Keratinocyte (primary cell): ENCODE measurements at regions not wholly inside any gene's neighbourhood (a gene's known extent, or its start where the extent isn't known, plus 50 kb on each side); places are given as distances from the start of the nearest gene placed in this dataset.
"Not testable (repeated sequence)": the region's sequence is repeated elsewhere in the genome, so short reads cannot be mapped to it uniquely, and the experiment has no call there.

Source experiments
- DNase-seq: peaks from one replicate; pipeline ENCODE4 v3.0.0-alpha.2; 2011; ENCODE audit warnings: low read depth, missing footprints, low spot score
- FAIRE-seq: peaks from 2 replicates; lab custom pipeline; 2011; peaks lifted over from hg19 to GRCh38; lab: Jason Lieb, UNC
- H2AFZ ChIP-seq: 2 replicates; pipeline ENCODE4 v1.6.0; 2012; ENCODE audit warnings: low read length, control low read depth, inconsistent platforms; ENCODE audit not compliant: control insufficient read depth
- H3K27ac ChIP-seq: 2 replicates; pipeline ENCODE4 v1.5.1; 2011; ENCODE audit warnings: low read length; ENCODE audit not compliant: control insufficient read depth, insufficient read depth
- H3K27me3 ChIP-seq: 3 replicates; pipeline ENCODE4 v1.6.0; 2011; ENCODE audit warnings: low read length; ENCODE audit not compliant: control insufficient read depth, insufficient read depth; ENCODE audit errors: extremely low read depth
- H3K36me3 ChIP-seq, 2 experiments: 2 replicates in 1 of 2; 3 replicates in 1 of 2; pipeline ENCODE4 v1.5.1; 2011; ENCODE audit warnings: low read length in 2 of 2, mild to moderate bottlenecking in 1 of 2; ENCODE audit not compliant: control insufficient read depth in 2 of 2, insufficient read depth in 2 of 2; ENCODE audit errors: extremely low read depth in 1 of 2
- H3K4me1 ChIP-seq: 3 replicates; pipeline ENCODE4 v1.5.1; 2011; ENCODE audit warnings: low read length; ENCODE audit not compliant: control insufficient read depth, insufficient read depth; ENCODE audit errors: extremely low read depth
- H3K4me2 ChIP-seq: 3 replicates; pipeline ENCODE4 v1.6.0; 2011; ENCODE audit warnings: low read depth, low read length; ENCODE audit not compliant: control insufficient read depth, insufficient read depth; ENCODE audit errors: extremely low read depth
- H3K4me3 ChIP-seq, 3 experiments: fragments of 200-600 bp in 1 of 3; sonication (generic) in 1 of 3; 2 replicates in 2 of 3; 3 replicates in 1 of 3; pipeline ENCODE4 v1.5.1; 2011 to 2016; ENCODE audit warnings: low read length in 3 of 3, mild to moderate bottlenecking in 3 of 3, control low read depth in 2 of 3, inconsistent platforms in 1 of 3, low read depth in 1 of 3, mixed read lengths in 1 of 3, mixed run types in 1 of 3, moderate library complexity in 1 of 3; ENCODE audit not compliant: control insufficient read depth in 2 of 3, insufficient read depth in 2 of 3; ENCODE audit errors: extremely low read depth in 1 of 3
- H3K79me2 ChIP-seq: 2 replicates; pipeline ENCODE4 v1.6.0; 2012; ENCODE audit warnings: low read length; ENCODE audit not compliant: control insufficient read depth, insufficient read depth
- H3K9ac ChIP-seq: 3 replicates; pipeline ENCODE4 v1.6.0; 2011; ENCODE audit warnings: low read length; ENCODE audit not compliant: control insufficient read depth, insufficient read depth; ENCODE audit errors: extremely low read depth
- H3K9me1 ChIP-seq: 3 replicates; pipeline ENCODE4 v1.6.0; 2011; ENCODE audit warnings: low read length; ENCODE audit not compliant: control insufficient read depth, insufficient read depth; ENCODE audit errors: extremely low read depth
- H3K9me3 ChIP-seq: 2 replicates; pipeline ENCODE4 v1.5.1; 2012; ENCODE audit warnings: low read depth, low read length; ENCODE audit not compliant: control insufficient read depth
- H4K20me1 ChIP-seq: 3 replicates; pipeline ENCODE4 v1.6.0; 2011; ENCODE audit warnings: low read length; ENCODE audit not compliant: control insufficient read depth, insufficient read depth; ENCODE audit errors: extremely low read depth
- CTCF ChIP-seq, 3 experiments: IDR thresholded peaks in 1 of 3; conservative IDR thresholded peaks in 1 of 3; optimal IDR thresholded peaks in 1 of 3; 2 replicates in 2 of 3; 3 replicates in 1 of 3; pipeline versions ENCODE3 to v1.5.1; 2011; ENCODE audit warnings: low read length in 3 of 3, mild to moderate bottlenecking in 3 of 3, moderate library complexity in 2 of 3, control low read depth in 1 of 3, inconsistent platforms in 1 of 3; ENCODE audit not compliant: insufficient read depth in 2 of 3; ENCODE audit errors: extremely low read depth in 1 of 3
- EZH2 ChIP-seq: IDR thresholded peaks from one replicate; pipeline ENCODE4 v1.6.1; 2012; ENCODE audit warnings: inconsistent platforms, mild to moderate bottlenecking, low read length, moderate library complexity
- dilution Hi-C: fragments of 300-500 bp; cut with MboI; formaldehyde crosslinking; loops from one replicate; pipeline ENCODE4 v1.7.0; 2020; ENCODE audit warnings: low sequenced_read_pairs; ENCODE audit not compliant: extremely low pct_ligation_motif_present

- Histone ChIP-seq H3K9me3 (no peaks in the 10 kb centered on the region), H3K36me3 (no peaks in the 10 kb centered on the region), H3K27me3 (no peaks in the 10 kb centered on the region), H3K4me2 (no peak overlapping the region), H4K20me1 (no peaks in the 10 kb centered on the region), H3K4me3 (no peak overlapping the region), H3K27ac (no peak overlapping the region), H3K79me2 (no peaks in the 10 kb centered on the region), H2AFZ (no peak overlapping the region), H3K9ac (no peak overlapping the region), H3K9me1 (no peaks in the 10 kb centered on the region), H3K4me1 (no peaks in the 10 kb centered on the region)
- DNase-seq (no peak), FAIRE-seq (no peak)
- TF ChIP-seq CTCF (optimal IDR thresholded peaks at IDR 0.05 in 1 of 3, IDR thresholded peaks at IDR 0.05 in 1 of 3, conservative IDR thresholded peaks at IDR 0.05 in 1 of 3; ENCODE audit: extremely low read depth in 1 of 3, insufficient read depth in 2 of 3, low read length in 3 of 3) (no peak), EZH2 (no peak)
- dilution Hi-C loops, result no loop called here
Observed at GRCh38 chr17:20735796-20736195, 156.3 kb downstream of the CDRT15L2 start.

GRCh38 chr17:20737636-20738035 lies 158.1 kb downstream of the CDRT15L2 start:
- H3K27ac ChIP-seq, H3K4me2 ChIP-seq, H3K4me3 ChIP-seq, dilution Hi-C loops, H4K20me1 ChIP-seq, H2AFZ ChIP-seq, H3K9me1 ChIP-seq, H3K9ac ChIP-seq, H3K27me3 ChIP-seq, H3K4me1 ChIP-seq, DNase-seq, H3K36me3 ChIP-seq, H3K79me2 ChIP-seq, FAIRE-seq, H3K9me3 ChIP-seq: not testable (repeated sequence)

GRCh38 chr17:20771104-20771503 lies 191.6 kb downstream of the CDRT15L2 start:
- no peak for DNase-seq
- H3K27ac ChIP-seq, result no peak overlapping the region
- no peak for FAIRE-seq
- H3K79me2 ChIP-seq, result no peaks in the 10 kb centered on the region
- TF ChIP-seq EZH2 (no peak), CTCF (optimal IDR thresholded peaks at IDR 0.05 in 1 of 3, IDR thresholded peaks at IDR 0.05 in 1 of 3, conservative IDR thresholded peaks at IDR 0.05 in 1 of 3; ENCODE audit: extremely low read depth in 1 of 3, insufficient read depth in 2 of 3, low read length in 3 of 3) (no peak)
- no peaks in the 10 kb centered on the region for H3K9me3 ChIP-seq
- H2AFZ ChIP-seq, result no peak overlapping the region
- H3K9ac ChIP-seq, result no peak overlapping the region
- H3K27me3 ChIP-seq, result no peaks in the 10 kb centered on the region
- dilution Hi-C loops, result no loop called here
- no peak overlapping the region for H3K4me2 ChIP-seq
- no peaks in the 10 kb centered on the region for H3K9me1 ChIP-seq
- no peaks in the 10 kb centered on the region for H4K20me1 ChIP-seq
- H3K36me3 ChIP-seq, result no peaks in the 10 kb centered on the region
- H3K4me1 ChIP-seq, result no peaks in the 10 kb centered on the region
- no peak overlapping the region for H3K4me3 ChIP-seq
